ENCODE measurements at regions not wholly inside any gene's neighbourhood (a gene's known extent, or its start where the extent isn't known, plus 50 kb on each side); places are given as distances from the start of the nearest gene placed in this dataset.

DNA sequence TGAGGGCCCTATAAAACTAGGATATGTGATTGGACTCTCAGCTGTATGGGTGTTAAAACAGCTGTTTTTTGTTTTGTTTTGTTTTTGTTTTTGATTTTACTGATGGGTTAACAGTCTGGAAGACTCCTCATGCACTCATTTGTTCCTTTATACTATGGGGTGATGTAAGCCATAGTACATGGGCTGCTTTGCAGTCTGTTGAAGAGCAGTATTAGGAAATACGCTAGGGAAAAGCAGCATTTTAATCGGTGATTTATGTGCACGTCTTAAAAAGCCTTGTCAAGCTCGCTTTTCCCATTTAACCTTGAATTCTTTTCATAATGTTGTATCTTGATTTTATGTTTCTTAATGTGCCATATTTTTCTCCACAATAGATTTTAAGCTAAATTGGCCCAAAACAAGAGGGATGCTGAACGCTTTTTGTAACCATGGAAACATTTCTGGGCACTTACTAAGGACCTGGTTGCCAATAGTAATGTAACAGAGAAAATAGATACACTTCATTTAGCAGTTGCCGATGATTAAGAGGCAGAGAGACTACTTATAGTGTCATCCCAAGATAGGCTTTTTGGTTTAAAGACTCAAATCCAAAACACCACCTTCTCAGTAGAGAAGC lies 244.0 kb downstream of the SNAPC1 start:
- DNase-seq (ENCODE audit: low read depth in 2 of 2): no peak

DNA sequence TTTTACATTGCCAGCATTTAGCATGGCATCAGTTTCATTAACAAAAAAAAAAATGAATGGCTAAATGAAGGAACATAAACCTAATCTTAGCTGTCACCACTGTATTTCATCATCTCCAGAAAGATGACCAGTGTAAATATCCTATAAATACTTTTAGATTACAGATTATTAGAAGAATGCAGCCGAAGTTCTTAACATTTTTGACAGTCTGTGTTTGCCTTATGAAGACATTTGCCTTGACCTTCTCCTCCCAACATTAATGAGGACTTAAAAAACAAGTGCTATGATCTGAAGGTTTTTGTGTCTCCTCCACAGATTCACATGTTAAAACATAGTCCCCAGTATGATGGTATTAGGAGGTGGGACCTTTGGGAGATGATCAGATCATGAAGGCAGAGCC lies 253.0 kb downstream of the SNAPC1 start:
- DNase-seq (ENCODE audit: low read depth in 2 of 2): no peak

DNA sequence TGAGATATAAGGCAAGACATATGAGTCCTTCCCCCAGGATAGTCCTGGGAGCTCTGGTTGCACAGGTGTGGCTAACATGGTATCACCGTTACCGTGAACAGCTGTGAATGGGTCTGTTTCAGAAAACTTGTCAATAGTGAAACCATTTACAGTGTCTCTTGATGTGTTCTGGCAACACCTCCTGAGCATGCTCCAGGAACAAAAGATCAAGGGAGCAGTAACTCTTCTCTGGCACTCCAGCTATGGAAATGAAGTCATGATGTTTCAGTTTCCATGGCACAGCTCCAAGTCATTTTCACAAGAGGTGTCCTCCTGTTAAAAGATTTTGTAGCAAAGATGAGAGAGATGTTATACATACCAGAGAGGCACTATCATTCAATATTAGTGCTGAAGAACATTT lies 253.7 kb downstream of the SNAPC1 start:
- no peak for DNase-seq (ENCODE audit: low read depth in 2 of 2)

DNA sequence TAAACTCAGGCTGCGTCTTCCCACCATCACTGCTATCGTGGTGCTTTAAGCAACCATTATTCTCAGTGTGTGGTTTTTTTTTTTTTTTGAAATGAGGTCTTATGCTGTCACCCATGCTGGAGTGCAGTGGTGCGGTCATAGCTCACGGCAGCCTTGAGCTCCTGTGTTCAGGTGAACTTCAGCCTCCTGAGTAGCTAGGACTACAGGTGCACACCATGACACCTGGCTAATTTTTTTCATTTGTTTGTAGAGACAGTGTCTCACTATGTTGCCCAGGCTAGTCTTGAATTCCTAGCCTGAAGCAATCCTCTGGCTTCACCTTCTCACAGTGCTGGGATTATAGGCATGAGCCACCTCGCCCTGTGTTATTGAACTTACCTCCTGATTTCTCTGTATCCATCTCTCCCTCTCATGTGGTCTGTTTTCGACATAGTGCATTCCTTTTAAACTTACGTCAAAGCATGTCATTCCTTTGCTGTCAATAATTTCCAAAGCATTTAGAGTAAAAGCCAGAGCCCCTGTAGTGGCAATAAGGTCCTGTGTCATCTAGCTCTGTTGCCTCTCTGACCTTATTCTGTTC lies 255.5 kb downstream of the SNAPC1 start:
- no peak for DNase-seq (ENCODE audit: low read depth in 2 of 2)

DNA sequence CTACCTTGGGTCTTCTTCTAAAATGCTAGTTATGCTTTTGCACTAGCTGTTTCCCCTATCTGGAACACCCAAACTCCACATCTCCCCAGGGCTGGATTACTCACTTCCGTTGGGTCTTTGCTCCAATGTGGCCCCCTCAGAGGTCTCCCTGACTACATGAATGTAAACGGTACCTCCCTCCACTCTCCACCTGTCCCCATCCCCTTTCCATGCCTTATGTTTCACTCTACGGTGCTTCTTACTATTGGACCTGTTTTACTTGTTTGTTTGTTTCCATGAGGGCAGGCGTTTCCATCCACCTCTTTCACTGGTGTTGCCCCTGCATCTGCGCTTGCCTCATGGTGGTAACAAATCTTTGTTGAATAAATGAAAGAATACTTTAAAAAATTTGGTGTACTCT lies 256.4 kb downstream of the SNAPC1 start:
- no peak for DNase-seq (ENCODE audit: low read depth in 2 of 2)

DNA sequence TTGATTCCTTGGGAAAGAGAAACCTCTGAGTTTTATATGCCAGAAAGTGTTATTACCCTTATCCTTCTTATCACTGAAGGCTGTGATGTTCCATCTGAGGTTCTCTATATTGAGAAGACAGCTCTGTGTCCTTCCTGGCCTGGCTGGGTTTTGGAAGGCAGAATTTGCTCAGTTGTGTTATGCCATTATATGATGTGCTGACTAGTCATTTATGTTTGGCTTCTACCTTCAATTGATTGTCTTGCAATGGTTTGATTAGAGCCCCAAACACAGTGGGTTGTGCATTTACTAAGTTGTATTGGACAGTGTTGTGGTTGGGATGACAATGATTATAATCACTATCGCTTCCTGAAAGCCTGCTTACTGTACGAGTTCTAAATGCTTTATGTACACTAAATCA lies 265.7 kb downstream of the SNAPC1 start:
- no peak for DNase-seq (ENCODE audit: low read depth in 2 of 2)

DNA sequence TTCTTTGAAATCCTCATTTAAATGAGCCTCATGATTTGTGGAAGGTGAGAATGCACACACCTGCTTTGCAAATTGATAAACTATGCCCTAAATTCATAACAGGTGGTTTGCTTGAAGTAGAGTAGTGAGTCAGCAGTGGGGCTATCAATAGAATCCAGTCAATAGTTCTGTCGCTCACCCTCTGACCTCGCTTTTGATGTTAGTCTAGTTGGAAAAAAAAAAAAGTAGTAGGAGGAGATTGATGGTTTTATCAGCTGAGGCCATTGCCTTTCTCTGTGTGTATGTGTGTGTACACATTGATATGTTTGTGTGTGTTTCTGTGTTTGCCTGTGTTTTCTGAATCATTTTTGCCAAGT lies 267.3 kb downstream of the SNAPC1 start:
- no peak for DNase-seq (ENCODE audit: low read depth in 2 of 2)

DNA sequence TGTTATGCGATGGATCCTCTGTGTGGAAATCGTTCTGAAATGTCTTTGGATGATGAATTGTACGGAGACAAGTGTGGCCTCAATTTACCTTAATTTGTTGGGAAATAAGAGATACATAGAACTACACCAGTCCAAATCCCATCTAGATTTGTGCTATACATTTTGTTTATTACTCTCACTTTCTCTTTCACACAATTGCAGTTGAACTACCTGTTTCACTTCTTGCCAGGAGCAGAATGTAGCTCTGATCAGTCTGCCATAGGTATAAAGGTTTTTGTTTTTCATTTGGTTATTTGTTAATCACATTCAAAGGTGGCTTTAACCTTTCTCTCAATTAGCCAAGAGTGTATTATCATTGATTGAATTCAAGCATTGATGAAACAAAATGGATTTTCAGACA lies 268.2 kb downstream of the SNAPC1 start:
- no peak for DNase-seq (ENCODE audit: low read depth in 2 of 2)

DNA sequence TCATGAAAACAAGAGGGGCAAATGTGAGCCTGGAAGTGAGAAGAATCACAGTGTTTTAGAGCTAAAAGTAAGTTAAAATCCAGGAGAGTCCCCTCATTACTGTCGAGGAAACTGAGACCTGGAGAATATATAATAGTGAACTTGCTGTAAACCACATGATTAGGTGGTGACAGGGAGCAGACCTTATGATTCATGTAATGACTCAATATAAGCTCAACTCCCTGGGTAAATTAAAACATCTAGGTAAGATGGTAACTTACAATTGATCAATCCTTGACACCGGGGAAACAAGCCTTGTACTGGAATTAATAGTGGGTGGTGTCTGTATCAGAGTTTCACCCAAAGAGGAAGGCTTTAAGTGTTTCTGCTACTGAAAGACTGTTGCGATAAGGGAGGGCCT lies 269.3 kb downstream of the SNAPC1 start:
- no peak for DNase-seq (ENCODE audit: low read depth in 2 of 2)

DNA sequence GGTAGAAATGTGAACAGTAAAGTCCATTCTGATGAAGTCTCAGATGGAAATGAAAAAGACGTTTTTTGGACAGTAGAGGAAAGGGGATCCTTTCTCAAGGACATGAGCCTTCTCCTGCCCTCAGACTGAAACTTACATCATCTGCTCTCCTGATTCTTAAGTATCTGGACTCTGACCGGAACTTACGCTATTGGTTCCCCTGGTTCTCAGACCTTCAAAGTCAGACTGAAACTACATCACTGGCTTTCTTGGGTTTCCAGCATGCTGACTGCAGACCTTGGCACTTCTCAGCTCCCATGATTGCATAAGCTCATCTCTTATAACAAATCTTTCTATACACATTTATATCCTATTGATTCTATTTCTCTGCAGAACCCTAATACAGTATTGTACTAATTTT lies 291.0 kb downstream of the SNAPC1 start:
- DNase-seq (ENCODE audit: low read depth in 2 of 2): no peak

DNA sequence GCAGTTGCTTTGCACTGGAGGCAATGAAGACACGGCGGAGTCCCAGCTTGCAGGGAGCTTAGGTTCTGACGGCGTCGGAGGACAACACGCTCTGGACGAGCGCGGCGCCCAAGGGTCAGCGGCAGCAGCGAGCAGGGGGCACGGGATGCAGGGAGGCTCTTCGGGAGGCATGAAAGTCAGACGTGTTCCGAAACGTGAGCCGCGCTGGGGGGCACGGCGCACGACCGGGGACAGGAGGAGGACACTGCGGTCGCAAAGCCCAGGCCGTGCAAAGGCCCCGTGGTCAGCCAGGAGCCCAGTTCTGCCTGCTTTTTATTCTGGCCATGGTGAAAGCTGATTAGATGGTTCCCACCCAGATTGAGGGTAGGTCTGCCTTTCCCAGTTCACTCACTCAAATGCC lies 294.6 kb downstream of the SNAPC1 start:
- no peak for DNase-seq (ENCODE audit: low read depth in 2 of 2)

DNA sequence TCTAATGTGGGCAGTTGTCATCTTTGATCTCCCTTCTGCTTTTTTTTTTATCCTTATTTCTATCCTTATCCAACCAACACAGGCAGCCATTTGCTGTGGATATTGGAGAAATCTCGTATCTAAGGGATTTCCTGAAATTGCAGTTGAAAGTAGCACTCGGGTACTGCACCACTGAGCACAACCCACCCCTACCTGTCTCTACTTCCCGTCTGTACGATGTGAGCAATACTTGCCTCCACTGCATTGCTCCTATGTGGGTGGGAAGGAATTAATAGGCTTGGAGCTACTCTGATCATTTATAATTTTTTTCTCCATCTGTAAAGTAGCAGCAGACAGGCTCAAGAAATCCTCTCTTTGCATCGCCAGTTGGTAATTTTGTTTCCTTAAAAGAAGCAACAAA lies 300.4 kb downstream of the SNAPC1 start:
- DNase-seq (ENCODE audit: low read depth in 2 of 2): no peak

DNA sequence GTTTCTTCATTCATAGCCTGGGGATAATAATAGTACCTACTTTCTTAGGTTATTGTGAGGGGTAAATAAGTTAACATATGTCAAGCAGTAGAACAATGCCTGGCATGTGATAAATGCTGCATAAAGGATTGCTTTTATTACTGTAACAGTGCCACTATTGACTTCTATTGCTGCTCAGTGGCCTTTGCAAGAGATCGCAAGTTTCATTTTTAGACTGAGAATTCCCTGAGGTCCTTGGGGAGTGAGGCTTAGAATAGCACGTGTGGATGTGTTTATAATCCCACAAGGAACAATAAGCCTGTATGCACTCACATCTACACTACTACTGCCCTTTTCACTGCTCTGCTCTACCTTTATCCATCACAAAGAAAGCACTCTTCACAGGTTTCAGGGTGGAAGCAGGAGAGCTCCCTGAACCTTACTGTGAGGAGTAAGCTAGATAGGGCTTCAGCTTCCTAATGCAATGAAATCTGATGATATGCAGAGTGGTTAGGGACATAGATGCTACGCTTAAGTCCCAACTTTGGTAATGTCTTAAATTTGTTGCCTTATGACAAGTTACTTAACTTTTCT lies 302.6 kb downstream of the SNAPC1 start:
- DNase-seq (ENCODE audit: low read depth in 2 of 2): no peak

DNA sequence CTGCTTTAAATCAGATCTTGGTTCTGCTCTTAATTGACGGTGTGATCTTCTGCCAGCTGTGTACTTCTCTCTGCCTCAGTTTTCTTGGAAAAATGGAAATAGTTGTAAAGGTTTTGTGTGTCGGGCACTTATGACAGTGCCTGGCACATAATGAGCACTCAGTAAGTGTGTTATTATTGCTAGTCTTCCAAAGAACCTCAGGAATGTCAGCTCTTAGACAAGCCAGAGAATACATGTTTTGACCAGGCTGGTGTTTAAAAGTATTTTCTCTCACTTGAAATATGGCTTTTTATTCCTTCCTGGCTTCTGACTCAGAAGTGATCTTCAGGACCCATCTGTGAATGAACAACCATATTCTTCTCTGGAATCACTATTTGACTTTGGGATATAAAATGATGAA lies 304.1 kb downstream of the SNAPC1 start:
- DNase-seq (ENCODE audit: low read depth in 2 of 2): no peak

DNA sequence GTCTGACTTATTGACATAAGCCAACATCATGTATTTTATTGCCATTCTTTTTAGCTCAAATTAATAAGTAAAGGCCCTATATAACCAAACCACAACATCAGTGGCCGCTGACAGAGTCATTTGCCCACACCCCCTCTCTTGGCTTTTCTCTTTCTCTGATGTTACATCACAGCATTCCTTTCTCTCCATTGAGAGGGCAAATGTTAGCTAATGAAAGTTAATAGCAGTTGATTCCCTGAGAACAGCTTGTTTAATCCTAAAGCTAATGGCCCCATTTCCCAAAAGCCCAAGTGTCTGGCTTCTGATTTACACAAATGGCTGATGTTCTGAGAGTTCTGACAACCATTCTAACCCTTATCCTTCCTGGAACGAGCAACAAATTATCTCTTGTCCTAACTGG lies 308.8 kb downstream of the SNAPC1 start:
- no peak for DNase-seq (ENCODE audit: low read depth in 2 of 2)

DNA sequence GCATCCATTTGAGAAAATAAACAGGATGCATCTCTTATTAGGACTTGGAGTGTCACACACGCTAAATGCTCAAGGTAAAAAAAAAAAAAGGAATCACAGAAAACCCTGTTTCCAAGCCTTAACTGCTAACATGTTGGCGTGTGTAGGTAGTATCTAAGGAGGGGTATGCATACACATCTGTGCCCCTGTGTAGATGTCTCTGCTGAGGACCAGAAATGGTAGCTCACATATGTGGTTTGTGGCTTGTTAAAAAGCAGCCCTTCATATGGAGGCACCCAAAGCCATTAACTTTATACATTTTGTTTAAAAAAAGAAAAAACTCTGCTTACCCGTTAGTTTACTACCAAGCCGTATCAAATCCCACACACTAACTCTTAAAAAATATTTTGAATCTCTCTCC lies 314.1 kb downstream of the SNAPC1 start:
- no peak for DNase-seq (ENCODE audit: low read depth in 2 of 2)

DNA sequence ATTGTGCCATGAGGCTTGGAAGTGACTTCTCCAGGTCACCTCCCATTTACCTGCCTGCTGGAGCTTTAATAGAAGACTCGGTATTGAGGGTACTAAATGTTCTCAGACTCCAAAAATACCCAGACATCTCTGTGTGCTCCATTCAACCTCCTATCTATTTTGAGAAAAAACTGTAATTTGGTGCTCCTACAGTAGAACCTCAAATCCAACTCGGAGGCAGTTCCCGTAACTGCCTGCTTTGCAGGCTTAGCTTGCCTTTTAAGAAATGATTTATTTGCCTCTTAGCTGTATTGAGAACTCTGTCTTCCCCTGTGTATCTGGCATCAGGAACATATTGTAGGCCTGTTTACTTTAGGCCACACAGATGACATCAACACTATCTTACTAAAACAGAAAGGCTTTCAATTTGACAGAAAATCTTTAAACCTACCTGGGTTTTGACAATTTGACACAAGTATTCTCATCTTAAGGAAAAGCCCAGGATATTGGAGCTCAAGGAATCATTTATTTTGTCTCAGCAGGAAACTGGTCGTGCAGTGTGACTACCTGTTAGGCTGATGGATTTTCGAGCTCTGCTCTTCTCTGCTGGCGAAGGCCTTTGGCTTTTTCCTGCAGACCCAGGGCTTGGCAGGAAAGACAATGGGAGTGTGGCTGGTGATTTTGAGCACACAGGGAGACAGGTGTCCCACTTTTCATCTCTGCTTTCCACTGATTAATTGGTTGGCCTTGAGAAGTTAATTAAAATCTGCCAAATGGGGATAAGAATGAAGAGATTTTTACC lies 314.8 kb downstream of the SNAPC1 start:
- DNase-seq (ENCODE audit: low read depth in 2 of 2): no peak

DNA sequence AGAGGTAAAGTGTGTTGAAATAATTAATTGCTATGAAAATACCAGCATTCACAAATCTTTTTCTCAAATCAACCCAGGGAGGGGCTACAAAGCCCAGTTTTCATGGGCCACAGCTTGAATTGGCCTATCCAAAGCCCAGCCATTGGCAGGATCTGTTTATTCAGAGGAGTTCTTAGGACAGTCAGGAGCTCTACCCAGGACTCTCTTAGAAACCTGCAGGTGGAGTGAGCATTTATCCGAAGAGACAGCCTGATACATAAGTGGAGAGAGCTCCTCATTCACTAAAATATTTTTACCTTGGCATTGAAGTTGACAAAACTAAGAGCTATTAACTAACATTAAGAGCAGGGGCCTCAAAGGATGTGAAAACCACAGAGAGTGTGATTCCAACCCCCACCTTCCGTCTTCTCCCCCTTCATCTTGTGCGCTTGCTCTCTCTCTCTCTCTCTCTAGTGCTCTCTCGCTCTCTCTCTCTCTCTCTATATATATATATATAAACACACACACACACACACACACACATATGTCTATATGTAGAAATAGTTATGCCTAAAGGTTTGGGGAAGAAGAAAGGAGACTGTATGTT lies 315.5 kb downstream of the SNAPC1 start:
- DNase-seq (ENCODE audit: low read depth in 2 of 2): no peak

DNA sequence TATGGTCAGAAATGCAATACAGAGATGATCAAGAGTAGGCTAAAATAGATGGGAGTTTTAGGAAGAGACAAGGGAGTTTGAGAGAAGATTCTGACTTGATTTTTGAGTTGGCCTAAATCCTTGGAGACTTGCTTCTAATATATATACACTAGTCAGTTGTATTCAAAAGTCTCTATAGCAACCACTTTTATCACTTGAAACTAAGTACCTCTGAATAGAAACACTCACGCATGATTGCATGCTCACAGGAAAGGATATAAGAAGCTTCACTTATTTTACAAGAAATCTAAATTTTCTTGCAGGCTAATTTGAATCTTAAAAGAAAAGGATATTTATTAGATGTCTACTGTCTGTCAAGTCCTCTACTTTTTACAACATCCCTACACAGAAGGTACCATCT lies 316.8 kb downstream of the SNAPC1 start:
- DNase-seq (ENCODE audit: low read depth in 2 of 2): no peak

DNA sequence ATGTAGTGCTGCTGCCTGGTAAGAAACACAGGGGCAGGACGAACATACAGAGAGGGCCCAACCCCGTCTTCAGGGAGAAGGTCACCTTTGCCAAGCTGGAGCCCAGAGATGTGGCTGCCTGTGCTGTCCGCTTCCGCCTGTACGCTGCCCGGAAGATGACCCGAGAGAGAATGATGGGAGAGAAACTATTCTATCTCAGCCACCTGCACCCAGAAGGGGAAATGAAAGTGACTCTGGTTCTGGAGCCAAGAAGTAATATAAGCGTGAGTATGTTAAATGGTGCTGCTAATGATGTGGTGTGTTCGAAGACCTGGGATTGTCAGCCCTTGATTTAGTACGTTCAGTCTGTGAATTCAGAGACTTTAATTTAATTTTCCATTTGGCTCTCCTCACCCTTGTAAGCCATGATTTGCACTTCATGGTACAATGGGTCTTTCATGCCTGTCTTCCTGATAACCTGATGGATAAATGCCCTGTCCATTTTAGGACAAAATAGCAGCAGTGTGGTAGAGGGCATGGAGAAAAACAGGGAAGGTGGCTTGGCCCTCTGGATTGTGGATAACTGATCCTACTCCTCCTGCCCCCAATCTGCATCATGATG lies 318.9 kb downstream of the SNAPC1 start:
- DNase-seq (ENCODE audit: low read depth in 2 of 2): no peak

DNA sequence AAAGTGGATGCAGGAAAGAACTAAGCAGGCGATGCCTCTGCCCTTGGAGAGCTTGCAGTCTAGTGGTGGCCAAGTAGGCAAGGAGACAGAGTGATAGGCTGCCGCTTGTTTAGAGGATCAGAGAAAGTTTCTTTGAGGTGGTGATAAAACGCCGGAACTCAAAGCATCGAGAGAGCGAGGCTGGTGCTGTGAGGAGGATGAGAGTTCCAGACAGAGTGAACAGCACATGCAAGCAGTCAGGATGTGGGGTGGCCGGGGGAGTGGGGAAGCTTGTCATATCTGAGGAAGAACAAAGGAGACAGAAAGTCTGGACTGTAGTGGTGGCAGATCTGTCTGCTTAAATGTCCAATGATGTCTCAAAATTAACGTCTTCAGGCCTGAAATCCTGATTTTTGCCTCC lies 319.7 kb downstream of the SNAPC1 start:
- DNase-seq (ENCODE audit: low read depth in 2 of 2): no peak

DNA sequence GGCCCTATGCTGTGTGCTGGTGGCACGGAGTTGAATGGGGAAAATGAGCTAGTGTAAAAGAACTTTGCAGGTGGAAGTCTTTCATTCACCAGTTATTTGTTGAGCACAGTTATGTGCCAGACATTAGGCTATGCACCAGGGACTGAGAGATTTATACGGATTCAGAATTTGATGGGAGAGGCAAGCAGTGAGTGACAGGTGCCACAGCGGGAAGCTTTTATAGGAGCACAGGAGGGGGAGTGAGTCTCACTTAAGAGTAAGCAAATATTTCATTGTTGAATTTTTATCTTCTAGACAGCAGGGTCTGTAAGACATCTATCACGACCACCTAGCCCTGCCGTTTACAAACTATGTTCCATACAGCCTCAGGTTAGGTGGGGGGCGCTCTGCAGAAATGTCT lies 320.6 kb downstream of the SNAPC1 start:
- no peak for DNase-seq (ENCODE audit: low read depth in 2 of 2)
